Activated T-helper 17 cell treated with anti-CD3 and anti-CD28 coated beads, Interleukin-2, amount 50 U/mL, for 72 hours (primary cell): ENCODE measurements at regions not wholly inside any gene's neighbourhood (a gene's known extent, or its start where the extent isn't known, plus 50 kb on each side); places are given as distances from the start of the nearest gene placed in this dataset.

Experiments
- ATAC-seq: fragments of 150-1000 bp; cut with Tn5 transposase; replicated peaks from 2 replicates; pipeline ENCODE4 v1.10.0; 2021; ENCODE audit warnings: mild to moderate bottlenecking, moderate library complexity
- H3K27ac Mint-ChIP-seq: one replicate; pipeline ENCODE4 v1.8.0; 2022; ENCODE audit warnings: mixed read lengths
- H3K27me3 Mint-ChIP-seq: one replicate; pipeline ENCODE4 v1.8.0; 2022; ENCODE audit warnings: mixed read lengths
- H3K36me3 Mint-ChIP-seq: one replicate; pipeline ENCODE4 v1.8.0; 2022; ENCODE audit warnings: low read depth, mild to moderate bottlenecking, mixed read lengths
- H3K4me1 Mint-ChIP-seq: one replicate; pipeline ENCODE4 v1.8.0; 2022; ENCODE audit warnings: mixed read lengths
- H3K4me3 Mint-ChIP-seq: one replicate; pipeline ENCODE4 v1.8.0; 2022; ENCODE audit warnings: mild to moderate bottlenecking, mixed read lengths
- H3K9me3 Mint-ChIP-seq: one replicate; pipeline ENCODE4 v1.8.0; 2022; ENCODE audit warnings: mixed read lengths

GRCh38 chr20:40449974-40450616 lies 238.9 kb downstream of the MAFB start:
- Mint-ChIP-seq H3K27ac (no peak overlapping the region), H3K4me1 (no peaks in the 10 kb centered on the region), H3K4me3 (no peak overlapping the region), H3K36me3 (no peaks in the 10 kb centered on the region), H3K27me3 (peaks cover 18% of the 10 kb centered on the region), H3K9me3 (no peaks in the 10 kb centered on the region)
- no peak for ATAC-seq

- no peak overlapping the region for H3K27ac Mint-ChIP-seq
- ATAC-seq, result no peak
- H3K36me3 Mint-ChIP-seq, result no peaks in the 10 kb centered on the region
- H3K4me1 Mint-ChIP-seq, result no peaks in the 10 kb centered on the region
- H3K27me3 Mint-ChIP-seq, result peaks cover 20% of the 10 kb centered on the region
- no peaks in the 10 kb centered on the region for H3K9me3 Mint-ChIP-seq
- H3K4me3 Mint-ChIP-seq, result no peak overlapping the region
Observed at GRCh38 chr20:40449144-40449690, 239.8 kb downstream of the MAFB start.

GRCh38 chr20:40446888-40447287 lies 242.1 kb downstream of the MAFB start:
- Mint-ChIP-seq H3K4me1 (no peaks in the 10 kb centered on the region), H3K9me3 (no peaks in the 10 kb centered on the region), H3K4me3 (no peak overlapping the region), H3K27me3 (peaks cover 20% of the 10 kb centered on the region), H3K27ac (no peak overlapping the region), H3K36me3 (no peaks in the 10 kb centered on the region)
- no peak for ATAC-seq

- H3K27ac Mint-ChIP-seq, result no peak overlapping the region
- H3K9me3 Mint-ChIP-seq, result no peaks in the 10 kb centered on the region
- H3K27me3 Mint-ChIP-seq, result peaks cover 20% of the 10 kb centered on the region
Observed at GRCh38 chr20:40444516-40444915, 244.5 kb downstream of the MAFB start.

GRCh38 chr20:40443753-40444152 lies 245.3 kb downstream of the MAFB start:
- no peaks in the 10 kb centered on the region for H3K4me1 Mint-ChIP-seq
- no peak overlapping the region for H3K4me3 Mint-ChIP-seq
- peaks cover 15% of the 10 kb centered on the region for H3K27me3 Mint-ChIP-seq
- H3K27ac Mint-ChIP-seq, result no peak overlapping the region
- H3K36me3 Mint-ChIP-seq, result no peaks in the 10 kb centered on the region
- H3K9me3 Mint-ChIP-seq, result no peaks in the 10 kb centered on the region
- no peak for ATAC-seq

More at GRCh38 chr20:40444516-40444915, 244.5 kb downstream of the MAFB start:
- Mint-ChIP-seq H3K4me3 (no peak overlapping the region), H3K36me3 (no peaks in the 10 kb centered on the region), H3K4me1 (no peaks in the 10 kb centered on the region)
- ATAC-seq, result no peak

- Mint-ChIP-seq H3K4me1 (no peaks in the 10 kb centered on the region), H3K9me3 (no peaks in the 10 kb centered on the region), H3K27me3 (peaks cover 15% of the 10 kb centered on the region), H3K4me3 (no peak overlapping the region), H3K27ac (no peak overlapping the region), H3K36me3 (no peaks in the 10 kb centered on the region)
- no peak for ATAC-seq
Observed at GRCh38 chr20:40442181-40442963, 246.7 kb downstream of the MAFB start.

- H3K27me3 Mint-ChIP-seq, result peaks cover 11% of the 10 kb centered on the region
- ATAC-seq, result no peak
- no peak overlapping the region for H3K27ac Mint-ChIP-seq
Observed at GRCh38 chr20:40441771-40442170, 247.3 kb downstream of the MAFB start.

GRCh38 chr20:40438161-40438830 lies 250.7 kb downstream of the MAFB start:
- H3K4me3 Mint-ChIP-seq, result no peak overlapping the region
- peaks cover 3% of the 10 kb centered on the region for H3K27me3 Mint-ChIP-seq
- ATAC-seq, result no peak
- H3K9me3 Mint-ChIP-seq, result no peaks in the 10 kb centered on the region
- H3K36me3 Mint-ChIP-seq, result no peaks in the 10 kb centered on the region
- no peak overlapping the region for H3K27ac Mint-ChIP-seq
- no peaks in the 10 kb centered on the region for H3K4me1 Mint-ChIP-seq

More at GRCh38 chr20:40441771-40442170, 247.3 kb downstream of the MAFB start:
- Mint-ChIP-seq H3K4me1 (no peaks in the 10 kb centered on the region), H3K9me3 (no peaks in the 10 kb centered on the region), H3K36me3 (no peaks in the 10 kb centered on the region), H3K4me3 (no peak overlapping the region)

GRCh38 chr20:40436011-40436410 lies 253.0 kb downstream of the MAFB start:
- H3K36me3 Mint-ChIP-seq, result no peaks in the 10 kb centered on the region
- H3K4me1 Mint-ChIP-seq, result no peaks in the 10 kb centered on the region
- H3K27me3 Mint-ChIP-seq, result peaks cover 3% of the 10 kb centered on the region
- no peak for ATAC-seq
- no peak overlapping the region for H3K27ac Mint-ChIP-seq
- H3K9me3 Mint-ChIP-seq, result no peaks in the 10 kb centered on the region
- H3K4me3 Mint-ChIP-seq, result no peak overlapping the region

GRCh38 chr20:40435146-40435895 lies 253.7 kb downstream of the MAFB start:
- Mint-ChIP-seq H3K27ac (no peak overlapping the region), H3K4me3 (no peak overlapping the region), H3K4me1 (no peaks in the 10 kb centered on the region), H3K27me3 (peaks cover 6% of the 10 kb centered on the region), H3K9me3 (no peaks in the 10 kb centered on the region), H3K36me3 (no peaks in the 10 kb centered on the region)
- ATAC-seq, result no peak

- no peak overlapping the region for H3K27ac Mint-ChIP-seq
- H3K36me3 Mint-ChIP-seq, result no peaks in the 10 kb centered on the region
- no peaks in the 10 kb centered on the region for H3K9me3 Mint-ChIP-seq
- no peak overlapping the region for H3K4me3 Mint-ChIP-seq
- peaks cover 6% of the 10 kb centered on the region for H3K27me3 Mint-ChIP-seq
- ATAC-seq, result no peak
- H3K4me1 Mint-ChIP-seq, result no peaks in the 10 kb centered on the region
Observed at GRCh38 chr20:40434122-40434521, 254.9 kb downstream of the MAFB start.

GRCh38 chr20:40433341-40433861 lies 255.6 kb downstream of the MAFB start:
- ATAC-seq, result no peak
- Mint-ChIP-seq H3K36me3 (no peaks in the 10 kb centered on the region), H3K9me3 (no peaks in the 10 kb centered on the region), H3K4me3 (no peak overlapping the region), H3K27me3 (peaks cover 10% of the 10 kb centered on the region), H3K27ac (no peak overlapping the region), H3K4me1 (no peaks in the 10 kb centered on the region)

- ATAC-seq, result no peak
- Mint-ChIP-seq H3K4me1 (no peaks in the 10 kb centered on the region), H3K4me3 (no peak overlapping the region), H3K36me3 (no peaks in the 10 kb centered on the region), H3K27me3 (peaks cover 10% of the 10 kb centered on the region), H3K9me3 (no peaks in the 10 kb centered on the region), H3K27ac (no peak overlapping the region)
Observed at GRCh38 chr20:40431611-40432010, 257.4 kb downstream of the MAFB start.

GRCh38 chr20:40431112-40431511 lies 257.9 kb downstream of the MAFB start:
- Mint-ChIP-seq H3K4me1 (no peaks in the 10 kb centered on the region), H3K27ac (no peak overlapping the region), H3K9me3 (no peaks in the 10 kb centered on the region), H3K36me3 (no peaks in the 10 kb centered on the region), H3K27me3 (peaks cover 10% of the 10 kb centered on the region), H3K4me3 (no peak overlapping the region)
- ATAC-seq, result no peak
